HG03439 (cell line): ENCODE measurements at regions not wholly inside any gene's neighbourhood (a gene's known extent, or its start where the extent isn't known, plus 50 kb on each side); places are given as distances from the start of the nearest gene placed in this dataset.
"Not testable (repeated sequence)": the region's sequence is repeated elsewhere in the genome, so short reads cannot be mapped to it uniquely, and the experiment has no call there.

Experiments used
- ATAC-seq: cut with Tn5 transposase; IDR thresholded peaks from one replicate; pipeline ENCODE4 v1.9.1; 2021; ENCODE audit warnings: mild to moderate bottlenecking, moderate library complexity; ENCODE audit not compliant: unreplicated experiment

GRCh38 chr10:22825841-22826240 lies 102.0 kb upstream of the ARMC3 start:
- no peak for ATAC-seq

- no peak for ATAC-seq
These were observed 102.9 kb upstream of the ARMC3 start for GRCh38 chr10:22824984-22825383.

DNA sequence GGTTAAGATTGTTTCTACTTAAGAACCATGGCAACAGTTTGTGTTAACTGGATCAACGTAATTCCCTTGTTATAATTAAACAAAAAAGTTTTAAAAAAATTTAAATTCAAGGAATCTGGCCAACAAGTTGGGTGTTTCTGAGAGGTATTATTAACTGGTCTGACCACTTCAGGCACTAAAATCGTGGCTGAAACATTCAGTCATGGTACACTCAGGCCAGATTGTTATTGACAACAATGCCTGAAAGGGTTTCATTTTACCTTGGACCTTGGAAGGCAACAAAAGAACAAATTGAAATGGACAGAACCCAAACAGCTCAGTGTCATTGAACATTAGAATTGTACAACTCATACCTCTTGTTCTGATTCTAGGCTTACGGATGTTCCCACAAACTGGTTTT lies 103.3 kb upstream of the ARMC3 start:
- no peak for ATAC-seq

DNA sequence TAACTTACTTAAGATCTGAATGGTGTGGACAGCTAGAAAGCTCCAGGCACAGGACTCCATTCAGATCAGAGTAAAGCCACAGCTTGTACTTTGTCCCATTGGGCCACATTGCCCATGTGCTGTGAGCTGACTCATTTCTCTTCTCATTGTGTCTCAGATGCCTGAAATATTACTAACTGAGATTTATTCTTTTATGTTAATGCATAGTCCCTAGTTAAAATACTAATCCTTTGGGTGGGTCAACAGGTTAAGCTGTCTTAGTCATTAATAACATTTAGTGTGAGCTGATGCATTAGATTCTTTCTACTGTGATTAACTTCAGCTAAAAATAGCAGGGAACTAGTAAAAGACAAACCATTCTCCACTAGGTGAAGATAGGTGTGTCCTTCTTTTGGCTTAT lies 104.7 kb upstream of the ARMC3 start:
- no peak for ATAC-seq

GRCh38 chr10:22821921-22822320 lies 105.9 kb upstream of the ARMC3 start:
- not testable (repeated sequence) for ATAC-seq

DNA sequence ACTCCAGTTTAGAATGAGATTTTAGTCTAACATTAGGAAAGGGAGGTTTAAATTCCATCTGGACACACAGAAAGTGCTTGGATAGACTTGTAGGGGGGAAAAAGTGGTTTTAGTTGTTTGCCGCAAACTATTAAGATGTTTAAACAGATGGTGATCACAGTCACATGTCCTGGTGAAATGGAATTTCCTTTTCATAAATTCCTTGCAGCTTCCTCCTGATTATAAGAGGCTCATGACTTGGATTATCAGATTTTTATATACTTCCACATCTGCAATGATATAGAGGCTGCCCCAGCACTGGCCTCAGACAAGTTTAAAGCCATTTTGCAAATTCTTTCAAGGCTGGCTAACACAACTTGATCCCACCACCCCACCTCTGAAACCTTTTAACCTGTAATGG lies 106.4 kb upstream of the ARMC3 start:
- no peak for ATAC-seq

- ATAC-seq: no peak
These were observed 101.9 kb upstream of the PIP4K2A start for GRCh38 chr10:22816298-22816653.

DNA sequence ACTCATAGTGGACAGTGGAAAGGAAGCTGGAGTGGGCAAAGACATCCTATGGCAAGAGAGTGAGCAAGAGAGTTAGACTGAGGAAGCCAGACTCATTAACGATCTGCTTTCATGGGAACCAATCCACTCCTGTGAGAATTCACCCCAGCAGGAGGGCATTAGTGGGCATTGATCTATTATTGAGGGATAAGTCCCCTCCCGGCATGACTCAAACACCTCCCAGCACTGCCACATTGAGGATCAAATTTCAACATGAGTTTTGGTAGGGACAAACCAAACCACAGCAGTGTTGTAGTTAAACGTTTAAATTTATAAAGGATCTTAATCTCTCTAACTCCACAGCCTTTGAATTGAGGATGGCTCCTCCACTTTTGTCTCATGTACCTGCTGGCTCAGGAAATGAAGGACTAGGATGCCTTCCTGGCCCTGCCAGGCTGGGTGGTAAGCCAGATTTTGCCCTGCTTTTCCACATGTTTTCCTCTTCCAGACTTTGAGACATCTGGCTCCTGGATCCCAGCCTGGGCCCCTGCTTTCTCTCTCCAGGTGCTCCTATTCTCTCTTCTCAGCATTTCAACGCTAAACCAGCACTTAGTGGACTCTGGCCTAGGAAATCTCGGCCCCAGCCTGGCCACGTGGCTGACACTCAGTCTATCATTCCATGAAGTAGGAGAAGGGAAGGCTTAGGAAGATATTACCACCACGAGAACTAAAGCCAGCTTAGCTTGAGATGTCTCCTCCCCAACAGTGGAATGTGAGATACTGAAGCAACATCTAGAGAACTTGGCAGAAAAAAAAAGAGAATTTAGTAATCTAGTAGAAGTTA lies 96.5 kb upstream of the PIP4K2A start:
- no peak for ATAC-seq

- ATAC-seq: no peak
These were observed 92.9 kb upstream of the PIP4K2A start for GRCh38 chr10:22807238-22807637.

GRCh38 chr10:22805304-22805703 lies 90.9 kb upstream of the PIP4K2A start:
- no peak for ATAC-seq

DNA sequence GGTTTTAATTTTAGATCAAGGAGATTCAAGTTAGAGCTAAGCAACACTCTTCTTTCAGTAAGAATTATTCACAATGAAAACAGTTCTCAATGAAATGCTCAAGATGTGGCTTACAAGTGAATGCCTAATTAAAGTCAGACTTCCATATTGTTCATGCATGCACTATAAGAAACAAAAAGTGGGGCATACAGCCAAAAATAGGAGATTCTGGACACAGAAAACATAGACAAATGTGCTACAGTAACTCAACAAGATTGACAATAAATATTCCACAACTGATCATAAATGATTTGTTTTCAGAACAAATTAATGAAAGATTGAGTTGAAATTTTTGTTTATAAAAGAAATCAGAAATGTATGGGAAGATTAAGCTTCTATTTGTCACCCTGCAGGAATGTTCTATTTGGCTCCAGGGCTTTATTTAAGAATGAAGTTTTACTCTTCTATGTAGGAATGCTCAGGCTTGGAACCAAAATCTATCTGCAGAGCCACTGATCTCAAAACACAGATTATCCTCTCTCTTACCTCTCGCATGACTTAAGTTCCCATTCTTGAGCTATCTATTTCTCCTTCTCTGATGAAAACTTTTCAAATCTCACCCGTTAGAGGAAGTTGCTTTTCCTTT lies 89.0 kb upstream of the PIP4K2A start:
- ATAC-seq: no peak

DNA sequence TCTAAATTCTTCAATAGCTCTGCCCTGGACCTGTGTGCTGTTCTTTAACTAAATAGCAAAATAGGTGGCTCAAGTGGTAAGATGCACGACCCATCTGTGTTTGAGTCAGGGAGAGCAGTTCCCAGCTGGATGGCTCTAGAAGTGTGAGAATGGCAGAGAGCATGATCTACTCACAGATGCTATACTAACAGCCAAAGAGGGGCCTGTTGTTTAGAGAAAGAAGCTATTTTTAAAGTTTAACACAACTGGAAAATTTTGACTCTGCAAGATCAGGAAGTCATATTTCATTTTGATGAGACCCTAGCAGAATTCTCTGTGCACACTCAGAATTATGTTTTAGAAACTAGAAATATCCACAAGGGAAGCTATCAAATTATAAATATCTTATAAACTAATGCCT lies 87.4 kb upstream of the PIP4K2A start:
- no peak for ATAC-seq

GRCh38 chr10:22797796-22798195 lies 83.4 kb upstream of the PIP4K2A start:
- ATAC-seq: not testable (repeated sequence)

- no peak for ATAC-seq
These were observed 81.2 kb upstream of the PIP4K2A start for GRCh38 chr10:22795546-22795945.

DNA sequence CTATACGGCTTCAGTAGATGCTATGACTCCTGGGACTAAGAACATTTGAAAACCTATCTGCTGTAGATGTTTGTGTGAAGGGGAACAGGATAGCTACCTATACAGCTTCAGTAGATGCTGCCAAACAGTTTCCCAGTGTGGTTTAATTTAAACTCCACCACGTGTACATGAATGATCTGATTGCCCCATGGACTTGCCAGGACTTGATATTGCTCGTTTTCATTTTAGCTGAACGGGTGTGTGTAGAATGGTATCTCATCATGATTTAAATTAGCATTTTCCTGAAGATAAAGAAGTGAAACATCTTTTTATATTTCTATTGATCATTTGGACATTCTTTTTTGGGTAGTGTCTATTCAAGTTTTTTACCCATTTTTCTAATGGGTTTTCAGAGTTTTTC lies 77.8 kb upstream of the PIP4K2A start:
- no peak for ATAC-seq

- no peak for ATAC-seq
These were observed 77.3 kb upstream of the PIP4K2A start for GRCh38 chr10:22791665-22792064.

- no peak for ATAC-seq
These were observed 70.3 kb upstream of the PIP4K2A start for GRCh38 chr10:22784668-22785067.

GRCh38 chr10:22783807-22784206 lies 69.4 kb upstream of the PIP4K2A start:
- no peak for ATAC-seq

DNA sequence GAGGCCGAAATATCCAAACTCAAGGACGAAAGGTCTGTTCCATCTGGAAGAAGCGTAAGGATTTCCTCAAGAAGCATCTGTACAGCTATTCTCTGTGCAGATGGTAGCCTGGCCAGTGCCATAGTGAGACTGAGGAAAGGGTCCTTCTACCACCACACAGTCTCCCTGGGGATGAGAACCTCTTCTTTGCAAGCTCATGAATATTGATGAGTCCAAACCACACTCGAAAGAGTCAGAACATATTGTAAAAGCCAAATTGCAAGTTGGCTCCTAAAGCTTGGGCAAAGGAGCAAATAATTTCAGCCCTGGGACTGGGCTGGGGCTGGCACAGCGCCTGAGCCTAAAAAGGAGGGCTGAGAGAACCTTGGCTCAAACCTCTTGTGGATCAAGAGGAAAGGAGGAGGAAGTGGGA lies 66.1 kb upstream of the PIP4K2A start:
- ATAC-seq: no peak

GRCh38 chr10:22779331-22780019 lies 65.1 kb upstream of the PIP4K2A start:
- no peak for ATAC-seq

DNA sequence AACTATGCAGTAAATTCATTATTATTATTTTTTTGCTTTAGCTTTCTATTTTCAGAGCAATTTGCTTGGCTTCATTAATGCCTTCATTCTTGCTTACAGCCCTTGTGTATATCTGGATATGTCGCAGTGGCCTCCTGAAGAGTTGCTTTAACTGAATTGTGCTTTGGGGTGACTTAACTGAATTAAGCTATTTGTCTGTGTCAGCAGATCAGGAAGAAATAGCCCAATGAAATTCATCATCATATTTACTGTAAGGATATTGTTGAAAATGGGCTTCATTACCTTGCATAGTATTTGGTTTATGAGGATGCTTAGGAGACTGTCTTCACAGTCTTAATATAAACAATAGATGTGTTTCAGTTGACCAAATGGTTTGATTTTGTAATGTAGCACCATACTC lies 59.7 kb upstream of the PIP4K2A start:
- no peak for ATAC-seq

- not testable (repeated sequence) for ATAC-seq
These were observed 57.3 kb upstream of the PIP4K2A start for GRCh38 chr10:22771631-22772030.
